IMR-90 (cell line): ENCODE measurements at regions not wholly inside any gene's neighbourhood (a gene's known extent, or its start where the extent isn't known, plus 50 kb on each side); places are given as distances from the start of the nearest gene placed in this dataset.

ENCODE experiments used
- BHLHE40 ChIP-seq: fragments of 150-350 bp; IDR thresholded peaks from 2 replicates; pipeline ENCODE4 v1.6.1; 2016; ENCODE audit warnings: mild to moderate bottlenecking, low read depth, low read length
- FOS ChIP-seq: fragments of 150-350 bp; IDR thresholded peaks from 2 replicates; pipeline ENCODE4 v1.6.1; 2016; ENCODE audit warnings: low read depth, low read length
- MAFK ChIP-seq: IDR thresholded peaks from 2 replicates; pipeline ENCODE4 v1.6.1; 2012; ENCODE audit warnings: low read depth, low read length, improper control_type of control experiment
- MXI1 ChIP-seq: IDR thresholded peaks from 2 replicates; pipeline ENCODE4 v1.6.1; 2012; ENCODE audit warnings: low read depth, mild to moderate bottlenecking, low read length, moderate library complexity, borderline replicate concordance
- POLR2A ChIP-seq: IDR thresholded peaks from 2 replicates; pipeline ENCODE4 v1.6.1; 2012; ENCODE audit warnings: mild to moderate bottlenecking, low read depth, low read length
- RFX5 ChIP-seq: IDR thresholded peaks from 2 replicates; pipeline ENCODE4 v1.8.0; 2012; ENCODE audit warnings: low read depth, mild to moderate bottlenecking, low read length, moderate library complexity
- TF ChIP-seq, protein P1 (sequence below): conservative IDR thresholded peaks from 2 replicates; pipeline ENCODE4 v1.5.1; 2012; ENCODE audit warnings: mild to moderate bottlenecking, low read depth, low read length, improper control_type of control experiment

DNA sequence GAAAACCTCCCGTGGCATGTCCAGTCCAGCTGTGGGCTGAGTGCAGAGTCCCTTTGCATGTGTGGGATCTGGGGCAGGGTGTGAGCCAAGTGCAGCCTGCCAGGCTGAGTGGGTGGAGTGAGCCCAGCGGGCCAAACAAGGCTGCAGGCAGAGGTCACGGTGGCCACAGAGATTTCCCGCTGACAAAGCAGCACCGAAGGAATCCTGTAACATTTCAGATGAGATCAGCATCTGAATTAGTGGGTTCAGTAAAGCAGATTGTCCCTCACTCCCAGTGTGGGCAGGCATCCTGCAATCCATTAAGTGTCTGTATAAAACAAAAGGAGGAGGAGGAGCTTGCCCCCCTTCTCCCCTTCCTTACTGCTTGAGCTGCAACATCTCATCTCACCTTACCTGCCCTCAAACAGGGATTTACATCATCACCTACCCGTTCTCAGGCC, 324.4 kb downstream of the FAT4 start:
- TF ChIP-seq, protein P1, sequence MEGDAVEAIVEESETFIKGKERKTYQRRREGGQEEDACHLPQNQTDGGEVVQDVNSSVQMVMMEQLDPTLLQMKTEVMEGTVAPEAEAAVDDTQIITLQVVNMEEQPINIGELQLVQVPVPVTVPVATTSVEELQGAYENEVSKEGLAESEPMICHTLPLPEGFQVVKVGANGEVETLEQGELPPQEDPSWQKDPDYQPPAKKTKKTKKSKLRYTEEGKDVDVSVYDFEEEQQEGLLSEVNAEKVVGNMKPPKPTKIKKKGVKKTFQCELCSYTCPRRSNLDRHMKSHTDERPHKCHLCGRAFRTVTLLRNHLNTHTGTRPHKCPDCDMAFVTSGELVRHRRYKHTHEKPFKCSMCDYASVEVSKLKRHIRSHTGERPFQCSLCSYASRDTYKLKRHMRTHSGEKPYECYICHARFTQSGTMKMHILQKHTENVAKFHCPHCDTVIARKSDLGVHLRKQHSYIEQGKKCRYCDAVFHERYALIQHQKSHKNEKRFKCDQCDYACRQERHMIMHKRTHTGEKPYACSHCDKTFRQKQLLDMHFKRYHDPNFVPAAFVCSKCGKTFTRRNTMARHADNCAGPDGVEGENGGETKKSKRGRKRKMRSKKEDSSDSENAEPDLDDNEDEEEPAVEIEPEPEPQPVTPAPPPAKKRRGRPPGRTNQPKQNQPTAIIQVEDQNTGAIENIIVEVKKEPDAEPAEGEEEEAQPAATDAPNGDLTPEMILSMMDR = no peak
- TF ChIP-seq POLR2A = no peak
- TF ChIP-seq BHLHE40 = no peak
- no peak for TF ChIP-seq FOS
- no peak for TF ChIP-seq RFX5
- no peak for TF ChIP-seq MXI1
- TF ChIP-seq MAFK = no peak
